Activated T-cell treated with anti-CD3 and anti-CD28 coated beads, Interleukin-2, amount 50 U/mL, for 72 hours (primary cell): ENCODE measurements at regions not wholly inside any gene's neighbourhood (a gene's known extent, or its start where the extent isn't known, plus 50 kb on each side); places are given as distances from the start of the nearest gene placed in this dataset.
"Not testable (repeated sequence)": the region's sequence is repeated elsewhere in the genome, so short reads cannot be mapped to it uniquely, and the experiment has no call there.

Source experiments
- ATAC-seq, 2 donors: fragments of 150-1000 bp; cut with Tn5 transposase; replicated peaks in 1 of 2; 2 replicates each; pipeline ENCODE4 v1.10.0; 2021; ENCODE audit warnings: moderate library complexity in 2 of 2, mild to moderate bottlenecking in 1 of 2
- DNase-seq, 2 donors: peaks; one replicate each; pipeline ENCODE4 v3.0.0; 2021 to 2022; ENCODE audit warnings: mixed read lengths in 1 of 2
- H3K27ac Mint-ChIP-seq: one replicate; pipeline ENCODE4 v1.8.0; 2022; ENCODE audit warnings: mild to moderate bottlenecking, moderate library complexity, mixed read lengths
- H3K27me3 Mint-ChIP-seq: one replicate; pipeline ENCODE4 v1.8.0; 2022; ENCODE audit warnings: low read depth, mixed read lengths
- H3K36me3 Mint-ChIP-seq, 2 donors: one replicate each; pipeline ENCODE4 v1.8.0; 2022; ENCODE audit warnings: mixed read lengths in 2 of 2, mild to moderate bottlenecking in 1 of 2; ENCODE audit not compliant: insufficient read depth in 2 of 2
- H3K4me1 Mint-ChIP-seq: one replicate; pipeline ENCODE4 v1.8.0; 2022; ENCODE audit warnings: low read depth, mixed read lengths
- H3K4me3 Mint-ChIP-seq, 2 donors: one replicate each; pipeline ENCODE4 v1.8.0; 2022; ENCODE audit warnings: mild to moderate bottlenecking in 2 of 2, mixed read lengths in 2 of 2, moderate library complexity in 2 of 2
- H3K9me3 Mint-ChIP-seq, 2 donors: one replicate each; pipeline ENCODE4 v1.8.0; 2022; ENCODE audit warnings: mixed read lengths in 2 of 2

DNA sequence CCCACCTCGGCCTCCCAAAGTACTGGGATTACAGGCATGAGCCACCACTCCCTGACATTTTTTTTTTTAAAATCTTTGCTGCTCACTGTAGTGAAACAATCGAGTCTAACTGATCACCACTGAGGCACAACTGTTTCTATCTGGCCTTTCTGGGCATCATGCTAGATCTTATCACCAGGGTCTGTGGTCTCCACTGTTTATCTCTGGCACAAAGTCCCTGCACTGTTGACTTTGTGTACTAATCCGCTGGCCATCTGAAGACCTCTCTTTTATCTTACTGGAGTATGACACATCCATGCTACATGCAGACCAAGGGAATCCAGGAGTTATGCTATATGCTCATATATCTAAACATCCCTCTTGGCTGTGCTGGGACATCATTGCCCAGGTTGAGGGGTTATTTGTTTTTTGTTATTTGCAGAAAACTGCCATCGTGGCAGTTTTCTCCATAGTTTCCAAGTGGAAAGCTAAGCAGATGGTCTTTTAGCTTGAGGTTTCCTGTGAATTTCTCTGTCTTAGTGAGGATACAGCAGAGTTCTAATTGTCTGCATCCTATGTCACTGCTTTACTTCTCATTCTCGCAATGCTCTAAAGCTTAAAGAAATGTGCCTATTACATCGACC lies 456.9 kb downstream of the CCER1 start:
- no peak overlapping the region for H3K4me3 Mint-ChIP-seq
- H3K4me1 Mint-ChIP-seq: peaks cover 7% of the 10 kb centered on the region

DNA sequence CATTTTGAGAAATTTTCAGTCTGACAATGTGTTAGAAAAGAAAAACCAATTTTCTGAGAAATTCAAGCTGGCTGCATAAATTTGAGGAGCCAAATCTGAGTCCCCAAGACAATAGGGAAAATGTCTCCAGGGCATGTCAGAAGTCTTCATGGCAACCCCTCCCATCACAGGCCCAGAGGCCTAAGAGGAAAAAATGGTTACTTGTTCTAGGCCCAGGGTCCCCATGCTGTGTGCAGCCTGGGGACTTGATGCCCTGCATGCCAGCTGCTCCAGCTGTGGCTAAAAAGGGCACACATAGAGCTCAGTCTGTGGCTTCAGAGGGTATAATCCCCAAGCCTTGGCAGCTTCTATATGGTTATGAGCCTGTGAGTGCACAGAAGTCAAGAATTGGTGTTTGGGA lies 464.6 kb downstream of the CCER1 start:
- H3K27me3 Mint-ChIP-seq: no peaks in the 10 kb centered on the region
- H3K4me1 Mint-ChIP-seq: no peaks in the 10 kb centered on the region
- H3K4me3 Mint-ChIP-seq: no peak overlapping the region
- peaks cover 4% of the 10 kb centered on the region in 2 donors for H3K9me3 Mint-ChIP-seq
- H3K36me3 Mint-ChIP-seq: no peaks in the 10 kb centered on the region
- ATAC-seq (no peak), DNase-seq (no peak)
- H3K27ac Mint-ChIP-seq: no peak overlapping the region

More for the DNA sequence above, 456.9 kb downstream of the CCER1 start:
- Mint-ChIP-seq H3K36me3 (no peaks in the 10 kb centered on the region), H3K27me3 (no peaks in the 10 kb centered on the region), H3K27ac (no peak overlapping the region), H3K9me3 (no peaks in the 10 kb centered on the region)
- no peak for DNase-seq
- no peak for ATAC-seq

- no peak for DNase-seq
- H3K27ac Mint-ChIP-seq: no peak overlapping the region
- H3K9me3 Mint-ChIP-seq: peaks cover 4% of the 10 kb centered on the region in 2 donors
- no peak overlapping the region for H3K4me3 Mint-ChIP-seq
- no peak for ATAC-seq
- no peaks in the 10 kb centered on the region for H3K4me1 Mint-ChIP-seq
- H3K36me3 Mint-ChIP-seq: no peaks in the 10 kb centered on the region
- no peaks in the 10 kb centered on the region for H3K27me3 Mint-ChIP-seq
These were observed 465.8 kb downstream of the CCER1 start for GRCh38 chr12:90489141-90489540.

- peaks cover 3 to 4% of the 10 kb centered on the region in 2 donors for H3K9me3 Mint-ChIP-seq
These were observed 469.4 kb downstream of the CCER1 start for GRCh38 chr12:90485560-90485959.

DNA sequence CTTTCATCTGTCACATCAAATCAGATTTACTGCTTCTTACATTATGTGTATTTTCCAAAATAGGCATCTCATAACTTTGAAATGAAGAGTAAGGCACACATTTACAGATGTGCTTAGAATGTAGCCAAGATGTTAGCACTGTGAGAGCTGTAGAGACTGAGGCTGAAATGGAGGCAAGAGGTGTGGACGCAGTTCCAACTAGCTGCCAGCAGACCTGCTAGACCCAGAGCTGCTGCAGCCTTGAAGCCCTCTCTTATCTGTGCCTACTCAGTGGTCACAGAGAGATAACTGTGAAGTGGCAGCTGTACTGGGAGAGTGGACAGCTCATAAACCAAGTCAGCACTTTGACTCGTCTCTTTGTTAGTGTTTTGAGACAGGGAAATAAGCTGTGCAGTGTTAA lies 470.9 kb downstream of the CCER1 start:
- DNase-seq (no peak), ATAC-seq (no peak)
- Mint-ChIP-seq H3K9me3 (peaks cover 2 to 3% of the 10 kb centered on the region in 2 donors), H3K27ac (no peak overlapping the region), H3K27me3 (no peaks in the 10 kb centered on the region), H3K4me1 (no peaks in the 10 kb centered on the region), H3K36me3 (no peaks in the 10 kb centered on the region), H3K4me3 (no peak overlapping the region)

More at GRCh38 chr12:90485560-90485959, 469.4 kb downstream of the CCER1 start:
- Mint-ChIP-seq H3K4me3 (no peak overlapping the region), H3K4me1 (no peaks in the 10 kb centered on the region), H3K36me3 (no peaks in the 10 kb centered on the region), H3K27ac (no peak overlapping the region), H3K27me3 (no peaks in the 10 kb centered on the region)
- ATAC-seq (no peak), DNase-seq (no peak)

- Mint-ChIP-seq H3K4me3 (no peak overlapping the region), H3K27me3 (no peaks in the 10 kb centered on the region), H3K9me3 (no peaks in the 10 kb centered on the region), H3K36me3 (no peaks in the 10 kb centered on the region), H3K4me1 (no peaks in the 10 kb centered on the region), H3K27ac (no peak overlapping the region)
- DNase-seq: no peak
- ATAC-seq: no peak
These were observed 473.2 kb downstream of the CCER1 start for GRCh38 chr12:90481748-90482147.

GRCh38 chr12:90479237-90479636 lies 475.7 kb downstream of the CCER1 start:
- ATAC-seq: peak in 1 of 2 donors; percentile 54
- H3K4me1 Mint-ChIP-seq: no peaks in the 10 kb centered on the region
- DNase-seq: no peak
- no peaks in the 10 kb centered on the region for H3K36me3 Mint-ChIP-seq
- H3K9me3 Mint-ChIP-seq: no peaks in the 10 kb centered on the region
- no peak overlapping the region for H3K4me3 Mint-ChIP-seq
- H3K27ac Mint-ChIP-seq: no peak overlapping the region
- H3K27me3 Mint-ChIP-seq: no peaks in the 10 kb centered on the region

- Mint-ChIP-seq H3K27me3 (no peaks in the 10 kb centered on the region), H3K27ac (no peak overlapping the region), H3K36me3 (no peaks in the 10 kb centered on the region), H3K4me3 (no peak overlapping the region), H3K4me1 (no peaks in the 10 kb centered on the region), H3K9me3 (peaks cover 0 to 4% of the 10 kb centered on the region in 2 donors)
- ATAC-seq (no peak), DNase-seq (no peak)
These were observed 481.1 kb downstream of the CCER1 start for GRCh38 chr12:90473831-90474230.

DNA sequence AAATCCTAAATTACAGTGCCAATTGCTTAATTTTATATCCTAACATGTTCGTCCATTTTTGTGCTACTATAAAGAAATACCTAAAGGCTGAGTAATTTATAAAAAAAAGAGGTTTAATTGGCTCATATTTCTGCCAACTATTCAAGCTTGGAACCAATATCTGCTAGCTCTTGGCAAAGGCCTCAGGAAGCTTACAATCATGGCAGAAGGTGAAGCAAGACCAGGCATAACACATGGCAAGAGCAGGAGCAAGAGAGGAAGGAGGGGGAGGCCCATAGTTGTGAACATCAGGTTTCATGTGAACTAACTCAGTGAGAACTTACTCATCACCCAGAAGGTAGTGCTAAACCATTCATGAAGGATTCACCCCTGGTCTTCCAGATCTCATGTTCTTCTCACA lies 494.3 kb downstream of the CCER1 start:
- ATAC-seq (no peak), DNase-seq (no peak)
- Mint-ChIP-seq H3K27ac (no peak overlapping the region), H3K4me3 (no peak overlapping the region), H3K9me3 (peaks cover 4 to 5% of the 10 kb centered on the region in 2 donors), H3K27me3 (no peaks in the 10 kb centered on the region), H3K36me3 (no peaks in the 10 kb centered on the region), H3K4me1 (no peaks in the 10 kb centered on the region)

GRCh38 chr12:90456248-90456647 lies 498.7 kb downstream of the CCER1 start:
- Mint-ChIP-seq H3K4me3 (no peak overlapping the region), H3K27me3 (no peaks in the 10 kb centered on the region), H3K27ac (no peak overlapping the region), H3K36me3 (no peaks in the 10 kb centered on the region), H3K9me3 (peaks cover 2 to 5% of the 10 kb centered on the region in 2 donors), H3K4me1 (no peaks in the 10 kb centered on the region)
- ATAC-seq: no peak
- no peak for DNase-seq

GRCh38 chr12:90455756-90456155 lies 499.2 kb downstream of the CCER1 start:
- Mint-ChIP-seq H3K4me1 (no peaks in the 10 kb centered on the region), H3K36me3 (no peaks in the 10 kb centered on the region), H3K9me3 (peaks cover 2 to 5% of the 10 kb centered on the region in 2 donors), H3K27me3 (no peaks in the 10 kb centered on the region), H3K4me3 (no peak overlapping the region), H3K27ac (no peak overlapping the region)
- no peak for DNase-seq
- ATAC-seq: no peak

DNA sequence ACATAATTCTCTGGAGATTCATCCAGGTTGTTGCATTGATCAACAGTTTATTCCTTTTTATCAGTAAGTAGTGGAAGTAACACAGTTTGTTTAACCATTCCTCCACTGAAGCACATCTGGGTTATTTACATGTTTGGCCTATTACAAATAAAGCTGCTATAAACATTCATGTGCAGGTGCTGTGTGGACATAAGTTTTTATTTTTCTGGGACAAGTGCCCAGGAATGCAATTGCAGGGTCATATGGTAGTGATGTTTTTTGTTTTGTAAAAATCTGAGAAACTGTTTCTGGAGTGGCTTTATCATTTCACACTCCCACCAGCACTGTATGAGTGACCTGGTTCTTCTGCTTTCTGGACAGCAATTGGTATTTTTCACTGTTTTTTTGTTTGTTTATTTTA lies 505.4 kb downstream of the CCER1 start:
- DNase-seq (no peak), ATAC-seq (no peak)
- Mint-ChIP-seq H3K9me3 (no peaks in the 10 kb centered on the region), H3K4me1 (no peaks in the 10 kb centered on the region), H3K27me3 (no peaks in the 10 kb centered on the region), H3K4me3 (no peak overlapping the region), H3K36me3 (no peaks in the 10 kb centered on the region), H3K27ac (no peak overlapping the region)

DNA sequence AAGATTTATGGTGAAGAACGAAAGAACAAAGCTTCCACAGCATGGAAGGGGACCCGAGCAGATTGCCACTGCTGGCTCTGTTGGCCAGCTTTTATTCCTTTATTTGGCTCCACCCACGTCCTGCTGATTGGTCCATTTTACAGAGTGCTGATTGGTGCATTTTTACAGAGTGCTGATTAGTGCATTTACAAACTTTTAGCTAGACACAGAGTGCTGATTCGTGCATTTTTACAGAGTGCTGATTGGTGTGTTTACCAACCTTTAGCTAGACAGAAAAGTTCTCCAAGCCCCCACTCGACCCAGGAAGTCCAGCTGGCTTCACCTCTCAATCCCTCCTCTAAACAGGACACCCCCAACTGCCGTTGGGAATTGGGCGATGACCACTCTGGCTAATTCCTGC lies 511.5 kb downstream of the CCER1 start:
- H3K36me3 Mint-ChIP-seq, H3K9me3 Mint-ChIP-seq, H3K4me1 Mint-ChIP-seq, DNase-seq, ATAC-seq, H3K4me3 Mint-ChIP-seq, H3K27ac Mint-ChIP-seq, H3K27me3 Mint-ChIP-seq: not testable (repeated sequence)

GRCh38 chr12:90441431-90441830 lies 513.5 kb downstream of the CCER1 start:
- H3K36me3 Mint-ChIP-seq: no peaks in the 10 kb centered on the region
- DNase-seq (no peak), ATAC-seq (no peak)
- peaks cover 1 to 3% of the 10 kb centered on the region in 2 donors for H3K9me3 Mint-ChIP-seq
- H3K27me3 Mint-ChIP-seq: no peaks in the 10 kb centered on the region
- no peak overlapping the region for H3K27ac Mint-ChIP-seq
- H3K4me1 Mint-ChIP-seq: no peaks in the 10 kb centered on the region
- no peak overlapping the region for H3K4me3 Mint-ChIP-seq
